Activated CD4-positive, CD25-positive, alpha-beta regulatory T cell treated with anti-CD3 and anti-CD28 coated beads, Interleukin-2, amount 50 U/mL, for 72 hours (primary cell): ENCODE measurements at regions not wholly inside any gene's neighbourhood (a gene's known extent, or its start where the extent isn't known, plus 50 kb on each side); places are given as distances from the start of the nearest gene placed in this dataset.

Experiments
- DNase-seq: peaks from one replicate; pipeline ENCODE4 v3.0.0; 2021

- no peak for DNase-seq
Observed at GRCh38 chr6:100132005-100132404, 138.0 kb upstream of the MCHR2 start.

GRCh38 chr6:100130630-100131029 is 136.6 kb upstream of the MCHR2 start:
- DNase-seq: no peak

- no peak for DNase-seq
Observed at GRCh38 chr6:100126790-100127484, 132.9 kb upstream of the MCHR2 start.

- DNase-seq: no peak
Observed at GRCh38 chr6:100121854-100122609, 128.0 kb upstream of the MCHR2 start.

GRCh38 chr6:100119261-100119660 is 125.2 kb upstream of the MCHR2 start:
- no peak for DNase-seq

- DNase-seq: no peak
Observed at GRCh38 chr6:100118301-100118700, 124.3 kb upstream of the MCHR2 start.

GRCh38 chr6:100117680-100118079 is 123.7 kb upstream of the MCHR2 start:
- DNase-seq: no peak

- no peak for DNase-seq
Observed at GRCh38 chr6:100116411-100117194, 122.6 kb upstream of the MCHR2 start.

- no peak for DNase-seq
Observed at GRCh38 chr6:100115407-100116101, 121.5 kb upstream of the MCHR2 start.

GRCh38 chr6:100112855-100113508 is 119.0 kb upstream of the MCHR2 start:
- DNase-seq: no peak

GRCh38 chr6:100105919-100106529 is 112.0 kb upstream of the MCHR2 start:
- DNase-seq: no peak

- no peak for DNase-seq
Observed at GRCh38 chr6:100105138-100105537, 111.1 kb upstream of the MCHR2 start.

GRCh38 chr6:100103931-100104330 is 109.9 kb upstream of the MCHR2 start:
- no peak for DNase-seq

- no peak for DNase-seq
Observed at GRCh38 chr6:100103194-100103593, 109.2 kb upstream of the MCHR2 start.

GRCh38 chr6:100101644-100102043 is 107.6 kb upstream of the MCHR2 start:
- no peak for DNase-seq

- no peak for DNase-seq
Observed at GRCh38 chr6:100100776-100101175, 106.8 kb upstream of the MCHR2 start.

GRCh38 chr6:100099189-100100074 is 105.4 kb upstream of the MCHR2 start:
- DNase-seq: no peak

GRCh38 chr6:100096936-100097335 is 102.9 kb upstream of the MCHR2 start:
- DNase-seq: no peak

- no peak for DNase-seq
Observed at GRCh38 chr6:100096341-100096740, 102.3 kb upstream of the MCHR2 start.

GRCh38 chr6:100093405-100093804 is 99.4 kb upstream of the MCHR2 start:
- no peak for DNase-seq

GRCh38 chr6:100088009-100088408 is 94.0 kb upstream of the MCHR2 start:
- DNase-seq: no peak
